Lung (tissue), 11 donors: ENCODE measurements at regions not wholly inside any gene's neighbourhood (a gene's known extent, or its start where the extent isn't known, plus 50 kb on each side); places are given as distances from the start of the nearest gene placed in this dataset.
A peak's percentile ranks its signal among the peaks of the same experiment; 100 is the strongest.

Experiments
- ATAC-seq: fragments of 200-7000 bp; cut with Tn5 transposase; one replicate; pipeline ENCODE4 v1.9.1; 2020; ENCODE audit warnings: moderate number of reproducible peaks; ENCODE audit not compliant: insufficient read depth, low FRiP score
- DNase-seq, 3 donors: peaks; one replicate each; pipeline ENCODE4 v3.0.0-alpha.2; 2013 to 2017
- H3K27ac ChIP-seq, 2 donors: one replicate each; pipeline ENCODE4 v1.5.1; 2013; ENCODE audit warnings: mild to moderate bottlenecking in 2 of 2, moderate library complexity in 2 of 2, control low read depth in 1 of 2, inconsistent platforms in 1 of 2, low read depth in 1 of 2, low read length in 1 of 2
- H3K27me3 ChIP-seq, 3 donors: one replicate each; pipeline ENCODE4 v1.5.1; 2013; ENCODE audit warnings: low read length in 2 of 3; ENCODE audit not compliant: control insufficient read depth in 3 of 3, insufficient read depth in 3 of 3
- H3K36me3 ChIP-seq, 4 donors: one replicate each; pipeline ENCODE4 v1.5.1; 2013; ENCODE audit warnings: low read length in 4 of 4, mild to moderate bottlenecking in 1 of 4, moderate library complexity in 1 of 4; ENCODE audit not compliant: control insufficient read depth in 4 of 4, insufficient read depth in 4 of 4
- H3K4me1 ChIP-seq, 5 donors: one replicate each; pipeline ENCODE4 v1.5.1; 2013; ENCODE audit warnings: low read length in 5 of 5, mild to moderate bottlenecking in 2 of 5, moderate library complexity in 1 of 5; ENCODE audit not compliant: control insufficient read depth in 5 of 5, insufficient read depth in 5 of 5
- H3K4me3 ChIP-seq: one replicate; pipeline ENCODE4 v1.5.1; 2013; ENCODE audit warnings: mild to moderate bottlenecking, control low read depth, moderate library complexity
- H3K9ac ChIP-seq, 2 donors: one replicate each; pipeline ENCODE4 v1.5.1; 2013; ENCODE audit warnings: low read length in 2 of 2, control low read depth in 1 of 2; ENCODE audit not compliant: insufficient read depth in 1 of 2
- H3K9me3 ChIP-seq, 4 donors: one replicate each; pipeline ENCODE4 v1.5.1; 2013; ENCODE audit warnings: low read length in 3 of 4, mild to moderate bottlenecking in 1 of 4, moderate library complexity in 1 of 4; ENCODE audit not compliant: control insufficient read depth in 4 of 4, insufficient read depth in 3 of 4
- WGBS, 2 donors: extraction: QIAGEN DNeasy Blood & Tissue Kit; methylation state at CpG; one replicate each; pipeline ENCODE4 v1.1.7; 2013; 5-methylcytosine and 5-hydroxymethylcytosine counted together
- TF ChIP-seq, protein P1 (sequence below): IDR thresholded peaks from 2 replicates; pipeline ENCODE4 v1.5.1; 2012; ENCODE audit warnings: mild to moderate bottlenecking; ENCODE audit errors: control extremely low read depth, extremely low read depth
- donor health status: control.
- donor health status: control.
- donor health status: Bipolar disorder and iron deficiency.
- donor health status: healthy.
- donor health status: DM: yes; HTN: yes; CAD: no.

- 91 to 93% methylated on average over 2 of the region's 2 CpGs for WGBS, 2 donors
Measured at GRCh38 chr4:133972586-133972985, 229.0 kb downstream of the PABPC4L start.

DNA sequence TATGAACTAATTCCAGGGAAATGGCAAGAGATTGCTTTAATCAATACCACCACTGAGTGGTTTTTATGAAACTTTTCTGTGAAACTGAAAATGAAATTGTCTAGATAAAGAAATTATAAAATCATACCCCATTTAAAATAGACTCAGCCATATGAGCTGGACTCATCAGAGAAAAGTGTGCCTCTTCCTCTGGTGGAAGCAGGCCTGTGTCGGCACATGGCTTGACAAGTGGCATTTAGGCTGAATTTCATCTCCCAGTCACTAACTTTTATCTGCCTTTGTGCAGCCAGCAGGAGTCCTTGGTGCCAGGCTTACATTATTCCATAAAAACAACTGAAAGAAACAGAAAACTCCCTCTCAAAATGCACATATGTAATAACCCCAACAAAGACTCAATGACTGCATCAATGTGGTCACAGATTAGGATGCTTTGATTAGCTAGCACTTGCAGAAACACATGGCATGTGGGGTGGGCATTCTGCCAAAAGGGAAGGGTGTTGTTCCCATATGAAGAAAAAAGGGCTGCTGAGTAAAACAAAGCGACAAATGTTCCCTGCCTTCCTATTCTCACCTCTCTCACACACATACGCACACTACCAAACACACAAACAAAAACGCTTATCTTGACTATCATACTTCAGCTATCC lies 232.3 kb downstream of the PABPC4L start:
- no peak for ATAC-seq
- no peaks in the 10 kb centered on the region for H3K36me3 ChIP-seq
- H3K9ac ChIP-seq: no peak overlapping the region
- TF ChIP-seq, protein P1, sequence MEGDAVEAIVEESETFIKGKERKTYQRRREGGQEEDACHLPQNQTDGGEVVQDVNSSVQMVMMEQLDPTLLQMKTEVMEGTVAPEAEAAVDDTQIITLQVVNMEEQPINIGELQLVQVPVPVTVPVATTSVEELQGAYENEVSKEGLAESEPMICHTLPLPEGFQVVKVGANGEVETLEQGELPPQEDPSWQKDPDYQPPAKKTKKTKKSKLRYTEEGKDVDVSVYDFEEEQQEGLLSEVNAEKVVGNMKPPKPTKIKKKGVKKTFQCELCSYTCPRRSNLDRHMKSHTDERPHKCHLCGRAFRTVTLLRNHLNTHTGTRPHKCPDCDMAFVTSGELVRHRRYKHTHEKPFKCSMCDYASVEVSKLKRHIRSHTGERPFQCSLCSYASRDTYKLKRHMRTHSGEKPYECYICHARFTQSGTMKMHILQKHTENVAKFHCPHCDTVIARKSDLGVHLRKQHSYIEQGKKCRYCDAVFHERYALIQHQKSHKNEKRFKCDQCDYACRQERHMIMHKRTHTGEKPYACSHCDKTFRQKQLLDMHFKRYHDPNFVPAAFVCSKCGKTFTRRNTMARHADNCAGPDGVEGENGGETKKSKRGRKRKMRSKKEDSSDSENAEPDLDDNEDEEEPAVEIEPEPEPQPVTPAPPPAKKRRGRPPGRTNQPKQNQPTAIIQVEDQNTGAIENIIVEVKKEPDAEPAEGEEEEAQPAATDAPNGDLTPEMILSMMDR: no peak
- H3K4me3 ChIP-seq: no peak overlapping the region
- no peaks in the 10 kb centered on the region for H3K4me1 ChIP-seq
- no peak overlapping the region for H3K27ac ChIP-seq
- WGBS, 2 donors: 30 to 34% methylated on average over 4 of the region's 4 CpGs
- no peaks in the 10 kb centered on the region for H3K9me3 ChIP-seq
- no peaks in the 10 kb centered on the region for H3K27me3 ChIP-seq
- peak; percentile 40 to 65 (median 51) for DNase-seq

More at GRCh38 chr4:133972586-133972985, 229.0 kb downstream of the PABPC4L start:
- Histone ChIP-seq H3K9me3 (no peaks in the 10 kb centered on the region), H3K27ac (no peak overlapping the region), H3K4me1 (no peaks in the 10 kb centered on the region), H3K27me3 (no peaks in the 10 kb centered on the region), H3K36me3 (no peaks in the 10 kb centered on the region), H3K4me3 (no peak overlapping the region), H3K9ac (no peak overlapping the region)
- TF ChIP-seq, protein P1: no peak
- no peak for ATAC-seq
- no peak for DNase-seq

GRCh38 chr4:133968174-133968573 lies 233.4 kb downstream of the PABPC4L start:
- no peak for ATAC-seq
- Histone ChIP-seq H3K4me3 (no peak overlapping the region), H3K9ac (no peak overlapping the region), H3K27me3 (no peaks in the 10 kb centered on the region), H3K9me3 (no peaks in the 10 kb centered on the region), H3K27ac (no peak overlapping the region), H3K4me1 (no peaks in the 10 kb centered on the region), H3K36me3 (no peaks in the 10 kb centered on the region)
- 45 to 57% methylated on average over 3 of the region's 3 CpGs for WGBS, 2 donors
- TF ChIP-seq, protein P1: no peak
- DNase-seq: no peak

- TF ChIP-seq, protein P1: no peak
- Histone ChIP-seq H3K36me3 (no peaks in the 10 kb centered on the region), H3K9me3 (peaks cover 0 to 14% (median 4%) of the 10 kb centered on the region in 4 donors), H3K9ac (no peak overlapping the region), H3K4me1 (peaks cover 0 to 2% (median 0%) of the 10 kb centered on the region in 5 donors), H3K27ac (no peak overlapping the region), H3K27me3 (no peaks in the 10 kb centered on the region), H3K4me3 (no peak overlapping the region)
- ATAC-seq (no peak), DNase-seq (no peak)
- 92 to 97% methylated on average over 2 of the region's 2 CpGs for WGBS, 2 donors
Measured at GRCh38 chr4:133960975-133961374, 240.6 kb downstream of the PABPC4L start.
